GM18520 (cell line): ENCODE measurements at regions not wholly inside any gene's neighbourhood (a gene's known extent, or its start where the extent isn't known, plus 50 kb on each side); places are given as distances from the start of the nearest gene placed in this dataset.
"Not testable (repeated sequence)": the region's sequence is repeated elsewhere in the genome, so short reads cannot be mapped to it uniquely, and the experiment has no call there.

Source experiments
- ATAC-seq: cut with Tn5 transposase; IDR thresholded peaks from one replicate; pipeline ENCODE4 v1.9.1; 2021; ENCODE audit not compliant: unreplicated experiment

DNA sequence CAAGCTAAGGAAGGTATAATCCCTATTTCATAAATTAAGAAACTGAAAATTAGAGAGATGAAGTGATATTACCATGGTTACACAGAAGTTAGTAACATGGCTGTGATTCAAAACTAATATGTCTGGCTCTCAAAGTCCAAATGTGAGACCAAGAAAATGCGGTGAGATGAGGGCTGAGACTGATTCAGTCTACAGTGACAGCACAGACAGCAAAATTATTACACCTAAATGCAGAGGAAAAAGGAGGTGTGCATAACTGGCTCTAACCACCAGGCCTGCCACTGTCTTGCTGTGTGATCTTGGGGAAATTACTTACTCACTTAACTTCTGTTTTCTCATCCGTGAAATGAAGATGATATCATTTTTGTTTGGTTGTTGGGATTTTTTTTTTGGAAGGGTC lies 270.0 kb upstream of the SOX9 start:
- ATAC-seq, result peak; percentile 33

DNA sequence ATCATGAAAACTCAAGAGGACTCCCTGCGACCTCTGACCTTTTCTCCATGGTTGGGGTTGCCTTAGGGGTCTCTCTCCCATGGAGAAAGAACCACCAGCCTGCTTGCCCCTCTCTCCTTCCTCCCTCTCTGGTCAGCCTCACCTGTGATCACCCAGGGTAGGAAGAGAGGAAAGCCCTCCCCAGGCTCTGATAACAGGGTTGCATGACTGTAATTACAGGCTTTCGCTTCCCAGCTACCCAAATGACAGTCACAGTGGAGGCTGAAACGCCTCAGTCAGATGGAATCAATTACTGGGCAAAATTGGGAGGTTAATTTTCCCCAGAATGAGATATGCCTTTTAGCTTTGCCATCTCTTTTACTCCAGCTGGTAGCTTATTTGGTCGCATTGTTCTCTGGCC lies 265.8 kb upstream of the SOX9 start:
- ATAC-seq, result no peak

DNA sequence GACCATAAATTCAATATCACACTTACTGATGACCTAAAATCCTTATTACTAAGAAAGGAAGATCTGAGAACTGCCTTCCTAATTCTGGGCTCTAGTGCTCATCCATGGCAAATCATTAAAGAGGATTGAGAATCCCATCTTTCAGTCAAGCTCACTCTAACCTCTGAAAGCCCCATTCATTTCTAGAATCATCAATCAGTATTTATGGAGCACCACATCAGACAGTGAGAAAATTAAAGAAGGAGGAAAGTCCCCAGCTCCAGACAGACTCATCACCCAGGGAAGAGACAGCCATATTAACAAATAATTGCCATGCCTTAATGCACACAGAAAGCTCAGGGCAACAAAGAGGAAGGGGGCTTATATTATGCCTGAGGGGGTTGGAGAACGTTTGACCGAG lies 256.1 kb upstream of the SOX9 start:
- ATAC-seq, result no peak

DNA sequence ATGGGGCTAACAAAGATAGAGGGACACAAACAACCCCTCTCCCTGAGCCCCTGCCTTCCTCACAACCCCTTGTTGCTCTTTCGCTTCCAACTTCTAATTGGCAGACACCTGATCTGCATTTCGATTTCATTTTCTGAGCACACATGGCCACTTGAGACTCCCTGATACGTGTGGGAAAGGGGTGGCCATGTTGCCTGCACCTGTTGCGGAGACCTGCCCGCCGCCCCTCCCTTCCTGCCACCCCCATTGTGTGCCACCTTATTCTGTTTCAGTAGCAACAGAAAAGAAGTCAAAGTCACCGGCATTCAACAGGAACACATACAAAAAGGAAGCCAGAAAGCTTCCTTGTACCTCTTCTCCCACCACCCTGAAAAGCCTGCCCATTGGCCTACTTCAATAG lies 254.7 kb upstream of the SOX9 start:
- no peak for ATAC-seq

DNA sequence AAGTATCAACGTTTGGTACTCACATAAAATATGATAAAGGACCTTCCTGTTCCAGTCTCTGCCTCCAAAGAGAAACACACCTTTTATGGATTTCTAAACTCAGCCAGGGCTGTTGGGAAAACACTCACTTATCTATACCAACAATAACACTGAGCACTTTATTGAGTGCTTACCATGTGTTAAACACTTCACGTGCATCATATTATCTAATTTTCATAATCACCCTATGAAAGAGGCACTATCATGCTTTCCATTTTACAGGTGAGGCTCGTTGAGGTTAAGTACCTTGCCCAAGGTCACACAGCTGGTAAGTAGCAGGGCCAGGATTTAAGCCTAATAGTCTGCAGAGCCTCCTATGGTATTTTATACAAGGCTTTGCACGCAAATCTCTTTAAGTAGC lies 251.5 kb upstream of the SOX9 start:
- no peak for ATAC-seq

DNA sequence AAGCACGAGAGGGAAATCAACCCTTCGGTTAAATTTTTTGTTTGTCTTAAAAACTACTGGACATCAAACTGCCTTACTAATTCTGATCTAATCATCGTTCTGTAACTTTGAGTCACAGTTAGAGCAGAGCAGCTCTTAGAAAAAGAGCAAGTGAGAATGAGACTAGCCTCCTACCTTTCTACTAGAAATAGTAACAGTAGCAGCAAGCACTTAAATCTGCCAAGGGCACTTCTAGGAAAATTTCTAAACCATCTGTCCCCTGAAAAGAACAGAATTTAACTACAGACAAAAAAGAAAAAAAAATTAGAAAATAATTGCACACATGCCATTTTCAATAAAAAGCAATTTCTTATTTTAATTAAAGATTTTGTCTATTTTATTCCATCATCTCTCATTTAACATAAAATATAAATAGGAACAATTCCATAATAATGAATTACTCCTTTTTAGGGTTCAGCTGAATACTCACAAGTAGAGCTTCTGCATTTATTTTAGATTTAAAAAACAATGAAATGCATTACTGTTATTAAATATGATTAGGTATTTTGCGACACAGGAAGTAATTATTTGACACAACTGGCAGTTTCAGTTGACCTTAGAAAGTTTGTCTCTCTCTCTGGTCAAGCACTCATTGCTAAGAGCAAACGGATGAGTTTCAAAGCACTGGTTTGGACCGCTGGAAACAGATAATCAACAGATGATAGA lies 250.8 kb upstream of the SOX9 start:
- no peak for ATAC-seq

DNA sequence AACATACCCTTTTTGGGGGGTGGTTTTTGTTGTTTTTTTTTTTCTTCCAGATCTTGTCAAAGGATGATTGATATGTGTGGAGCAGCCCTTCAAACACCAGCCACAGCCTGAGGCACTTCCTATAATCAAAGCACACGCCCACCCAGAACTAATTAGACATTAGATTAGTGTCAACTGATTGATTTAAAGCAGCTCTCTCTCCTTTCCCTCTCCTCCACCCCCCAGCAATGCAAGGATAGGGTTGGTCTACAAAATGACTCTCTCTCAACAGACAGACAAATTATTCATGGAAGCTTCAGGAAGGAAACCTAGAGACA lies 250.3 kb upstream of the SOX9 start:
- no peak for ATAC-seq

DNA sequence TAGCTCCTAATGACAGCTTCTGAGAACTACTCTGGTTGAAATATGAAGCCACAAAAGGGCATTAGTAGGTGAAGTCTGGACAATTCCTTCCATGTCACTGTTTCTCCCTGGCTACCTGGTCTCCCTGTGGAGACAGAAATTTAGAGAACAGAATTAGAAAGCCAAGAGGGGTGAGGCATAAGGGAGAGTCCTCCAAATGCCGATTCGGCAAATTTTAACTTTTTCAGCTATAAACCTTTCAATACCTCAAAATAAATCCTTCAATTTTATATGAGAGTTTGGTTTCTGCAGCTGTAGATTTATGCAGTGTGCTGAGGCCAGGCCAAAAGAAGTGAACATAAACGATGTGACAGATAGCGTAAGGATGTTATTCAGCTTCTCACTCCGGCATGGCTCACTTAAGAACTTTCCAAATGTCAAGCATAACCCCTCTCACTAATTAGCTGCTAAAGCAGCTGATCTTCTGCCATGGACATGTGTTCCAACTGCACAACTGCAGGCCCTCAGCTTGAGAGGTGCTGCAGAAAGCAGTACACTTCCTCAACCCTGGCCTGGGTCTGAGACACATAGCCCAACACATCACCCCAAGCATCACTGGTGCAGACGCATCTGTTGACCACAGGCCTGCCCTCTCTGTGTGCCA lies 247.9 kb upstream of the SOX9 start:
- no peak for ATAC-seq

DNA sequence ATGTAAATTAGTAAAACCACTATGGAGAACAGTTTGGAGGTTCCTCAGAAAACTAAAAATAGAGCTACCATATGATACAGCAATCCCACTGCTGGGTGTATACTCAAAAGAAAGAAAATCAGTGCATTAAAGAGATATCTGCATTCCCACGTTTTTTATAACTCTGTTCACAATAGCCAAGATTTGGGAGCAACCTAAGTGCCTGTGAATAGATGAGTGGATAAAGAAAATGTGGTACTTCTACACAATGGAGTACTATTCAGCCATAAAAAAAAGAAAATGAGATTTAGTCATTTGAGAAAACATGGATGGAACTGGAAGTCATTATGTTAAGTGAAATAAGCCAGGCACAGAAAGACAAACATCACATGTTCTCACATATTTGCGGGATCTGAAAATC lies 246.0 kb upstream of the SOX9 start:
- not testable (repeated sequence) for ATAC-seq

DNA sequence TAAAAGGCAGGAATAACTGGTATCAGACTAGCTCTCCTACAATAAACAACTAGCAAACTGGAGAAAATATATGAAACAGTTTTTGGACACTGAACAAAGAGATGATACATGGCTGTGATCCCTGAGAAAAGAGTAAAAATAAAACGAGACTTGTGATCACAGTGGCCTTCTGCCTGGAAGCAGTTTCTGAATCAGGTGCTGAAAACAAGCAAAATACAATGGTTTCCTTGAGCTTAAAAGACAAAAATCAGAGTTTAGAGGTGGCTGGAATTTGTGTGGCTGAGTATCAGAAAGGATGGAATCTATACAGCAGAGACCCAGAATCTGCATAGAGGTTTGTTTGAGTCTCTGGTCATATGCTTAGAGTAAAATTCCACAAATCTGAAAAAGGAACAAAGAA lies 242.5 kb upstream of the SOX9 start:
- no peak for ATAC-seq

DNA sequence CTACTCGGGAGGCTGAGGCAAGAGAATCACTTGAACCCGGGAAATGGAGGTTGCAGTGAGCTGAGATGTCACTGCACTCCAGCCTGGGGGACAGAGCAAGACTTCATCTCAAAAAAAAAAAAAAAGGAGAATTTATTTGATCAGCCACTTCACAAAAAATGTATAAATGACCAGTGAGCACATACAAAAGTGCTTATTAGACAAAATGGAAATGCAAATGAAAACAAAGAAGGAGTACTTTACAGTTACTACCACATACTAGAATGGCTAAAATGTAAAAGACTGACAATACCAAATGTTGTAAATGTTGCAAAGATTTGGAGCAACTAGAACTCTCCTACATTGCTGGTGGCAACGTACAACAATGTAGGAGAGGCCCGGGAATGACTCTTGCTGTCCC lies 241.8 kb upstream of the SOX9 start:
- ATAC-seq, result no peak

DNA sequence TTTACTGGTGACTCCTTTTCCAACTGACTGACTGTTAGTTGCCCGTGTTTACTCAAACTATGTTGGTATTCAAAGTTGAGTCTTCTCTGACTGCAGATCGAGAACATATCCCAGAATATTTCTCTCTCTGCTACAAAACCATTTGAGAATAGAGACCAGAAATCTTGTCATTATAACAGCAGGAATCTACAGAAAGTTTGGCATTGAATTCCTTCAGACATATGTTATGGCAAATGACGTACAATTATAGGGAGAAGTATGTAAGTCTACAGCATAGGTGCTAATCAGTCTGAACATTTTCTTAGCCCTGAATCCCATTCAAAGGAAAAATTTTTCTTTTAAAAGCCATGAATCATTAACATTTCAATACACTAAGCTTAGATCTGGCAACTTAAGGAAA lies 239.8 kb upstream of the SOX9 start:
- no peak for ATAC-seq

DNA sequence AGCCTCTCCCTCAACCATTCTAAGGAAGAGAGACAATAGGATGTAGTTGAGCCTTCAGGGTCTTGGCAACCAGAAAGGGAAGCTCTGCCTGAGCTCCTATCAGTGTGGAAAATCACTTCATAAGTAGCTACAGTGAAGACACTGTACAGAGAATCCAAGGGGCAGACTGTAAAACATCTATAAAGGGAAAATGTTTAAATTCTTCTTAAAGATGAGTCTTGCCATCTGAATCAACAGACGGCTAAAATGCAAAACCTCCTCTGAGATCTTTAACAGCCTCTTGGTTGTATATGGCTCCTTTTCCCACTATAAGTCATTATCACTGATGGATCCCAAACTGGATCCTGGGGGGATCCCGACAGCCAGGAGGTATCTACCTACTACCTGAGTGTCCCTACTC lies 239.2 kb upstream of the SOX9 start:
- ATAC-seq, result no peak

DNA sequence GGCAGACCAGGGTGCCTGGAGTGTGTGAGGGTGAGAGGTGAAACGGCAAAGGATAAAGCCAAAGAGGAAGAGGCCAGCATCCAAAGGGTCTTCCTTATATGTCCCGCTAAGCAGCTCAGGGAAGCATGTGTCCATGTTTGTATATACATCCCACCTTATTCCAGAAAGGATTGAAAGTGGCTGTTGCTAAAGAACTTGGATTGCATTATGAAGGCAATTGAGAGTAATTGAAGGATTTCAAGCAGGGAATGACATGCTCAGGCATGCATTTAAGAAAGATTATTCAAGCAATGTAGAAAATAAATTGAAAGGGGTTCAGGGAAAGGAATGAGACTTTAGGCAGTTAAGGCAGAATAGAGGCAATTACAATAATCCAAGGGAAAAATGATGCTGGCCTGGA lies 237.6 kb upstream of the SOX9 start:
- no peak for ATAC-seq

DNA sequence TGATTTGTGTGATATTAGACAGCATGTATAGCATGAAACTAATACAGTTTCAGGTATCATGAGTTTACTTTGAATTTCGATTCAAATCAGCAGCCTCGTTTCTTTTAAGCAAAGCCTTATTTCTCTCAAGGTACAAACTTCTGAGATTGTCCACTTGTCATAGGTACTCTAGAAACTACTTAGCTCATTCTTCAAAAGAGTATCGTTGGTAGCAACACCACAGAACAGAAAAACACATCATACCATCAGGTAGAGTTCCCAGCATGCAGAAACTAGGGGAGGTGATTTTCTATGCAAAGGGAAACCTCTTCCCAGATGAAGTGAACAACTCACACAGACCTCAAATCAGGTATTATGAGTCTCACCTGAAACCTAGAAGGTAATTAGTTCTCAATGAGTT lies 237.0 kb upstream of the SOX9 start:
- no peak for ATAC-seq

DNA sequence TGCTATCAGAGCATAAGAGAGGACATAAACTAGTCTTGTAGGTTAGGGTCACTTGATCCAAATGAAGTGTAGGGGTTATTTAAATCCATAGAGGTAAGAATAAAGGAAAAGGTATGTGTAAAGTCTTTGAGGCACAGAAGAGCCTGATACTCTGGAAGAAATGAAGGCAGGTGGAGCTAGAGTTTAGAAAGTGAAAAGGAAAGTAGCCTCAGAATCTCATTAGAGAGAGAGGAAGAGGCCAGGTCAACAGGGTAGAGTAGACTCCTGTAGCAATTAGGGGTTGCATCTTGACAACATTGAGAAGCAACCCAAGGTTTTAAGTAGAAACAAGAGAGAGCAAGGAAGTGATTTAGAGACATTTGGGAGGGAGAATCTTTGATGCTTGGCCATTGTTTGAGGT lies 235.2 kb upstream of the SOX9 start:
- ATAC-seq, result no peak

DNA sequence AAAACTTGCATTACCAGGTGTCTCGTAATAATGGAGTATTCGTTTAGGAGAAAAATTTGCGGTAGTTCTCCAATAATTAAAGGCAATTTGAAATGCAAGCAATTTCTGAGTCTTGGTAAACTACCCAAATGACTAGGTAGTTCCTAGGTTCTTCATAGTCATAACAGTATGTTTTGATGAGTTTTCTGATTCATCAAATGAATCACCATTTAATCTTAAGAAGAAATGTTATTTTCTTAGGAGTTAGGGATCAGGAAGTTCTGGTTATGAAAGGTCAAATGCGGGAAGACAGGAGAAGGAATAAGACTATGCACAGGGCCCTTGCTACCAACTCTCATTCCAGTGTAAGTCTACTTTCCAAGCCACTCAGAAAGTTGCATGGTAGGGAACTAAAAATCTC lies 221.5 kb upstream of the SOX9 start:
- ATAC-seq, result no peak

DNA sequence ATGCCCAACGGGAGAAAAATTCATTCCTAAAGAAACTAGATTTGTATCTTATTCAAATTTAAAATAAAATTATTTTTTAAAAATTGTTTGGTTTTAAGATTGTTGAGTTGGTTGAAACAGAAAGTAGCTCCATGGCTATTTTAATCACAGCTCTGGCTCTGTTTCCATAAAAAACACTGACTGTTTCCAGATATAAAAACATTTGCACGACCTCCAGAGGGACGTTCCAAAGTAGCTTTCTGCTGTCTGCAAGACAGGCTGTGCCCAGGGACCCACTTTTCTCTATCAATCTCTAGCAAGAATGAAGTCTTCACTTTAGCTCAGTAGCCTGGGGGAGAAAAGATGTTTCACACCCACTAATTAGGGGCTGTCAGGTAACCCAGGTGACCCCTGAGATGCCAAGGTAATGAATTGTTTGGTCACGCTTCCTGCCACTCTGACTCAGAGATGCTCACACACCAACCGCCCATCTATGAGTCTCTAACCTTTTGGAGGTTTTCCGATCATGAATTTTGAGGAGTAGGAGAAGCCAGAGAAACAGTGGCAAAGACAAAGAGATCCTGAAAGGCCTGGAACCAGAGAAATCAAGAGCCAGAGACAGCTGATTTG lies 220.1 kb upstream of the SOX9 start:
- ATAC-seq, result no peak

DNA sequence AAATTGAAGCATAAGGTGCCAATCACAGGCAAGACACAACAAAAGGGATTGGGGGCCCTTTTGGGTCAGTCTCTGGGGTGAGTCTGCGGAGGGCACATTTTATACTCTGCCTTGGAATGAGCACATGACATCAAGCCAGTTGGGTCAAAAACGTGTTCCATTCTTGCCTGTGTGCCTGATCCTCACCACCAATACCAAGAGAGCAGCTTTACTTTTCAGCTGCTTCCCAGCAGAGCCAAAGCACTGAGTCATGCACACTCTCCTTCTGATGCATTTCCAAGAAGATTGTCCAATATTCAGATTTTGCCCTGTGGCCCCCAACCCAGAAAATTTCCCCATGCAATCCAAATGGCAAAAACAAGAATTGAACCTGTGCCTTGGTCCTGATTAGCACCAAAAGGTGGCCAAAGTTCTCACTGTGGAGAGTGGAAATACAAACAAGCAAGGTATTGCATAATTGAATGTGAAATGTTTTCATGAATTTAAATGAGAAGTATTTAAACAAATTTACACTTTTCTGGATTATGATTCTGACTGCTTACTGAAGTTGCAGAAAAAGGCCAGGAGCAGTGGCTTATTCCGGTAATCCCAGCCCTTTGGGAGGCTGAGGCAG lies 217.8 kb upstream of the SOX9 start:
- no peak for ATAC-seq

DNA sequence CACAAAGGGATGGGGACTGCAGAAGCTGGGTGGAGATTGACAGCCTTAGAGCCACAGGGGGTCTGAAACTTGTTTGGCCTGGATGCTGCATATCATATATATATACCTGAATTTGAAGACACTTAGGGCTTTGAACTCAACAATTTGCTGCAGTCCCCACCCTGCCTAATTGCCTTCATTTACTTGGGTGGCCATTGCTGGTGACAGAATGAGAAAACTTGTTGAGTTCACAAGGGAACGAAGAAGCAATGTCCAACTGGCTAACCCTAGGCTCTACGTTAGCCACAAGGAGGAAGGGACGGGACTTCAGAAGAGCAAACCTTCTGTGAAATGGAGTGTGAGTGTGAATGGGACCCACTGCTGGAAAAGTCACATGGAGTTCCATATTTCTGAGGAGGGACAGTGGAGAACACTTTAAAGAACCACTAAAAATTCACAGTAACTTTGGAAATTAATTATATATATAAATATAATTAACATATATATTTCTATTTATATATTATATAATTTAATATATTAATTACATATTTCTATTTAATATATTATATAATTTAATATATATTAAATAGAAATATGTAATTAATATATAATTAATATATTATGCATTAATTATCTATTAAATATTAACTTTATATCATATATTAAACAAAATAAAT lies 215.3 kb upstream of the SOX9 start:
- no peak for ATAC-seq

DNA sequence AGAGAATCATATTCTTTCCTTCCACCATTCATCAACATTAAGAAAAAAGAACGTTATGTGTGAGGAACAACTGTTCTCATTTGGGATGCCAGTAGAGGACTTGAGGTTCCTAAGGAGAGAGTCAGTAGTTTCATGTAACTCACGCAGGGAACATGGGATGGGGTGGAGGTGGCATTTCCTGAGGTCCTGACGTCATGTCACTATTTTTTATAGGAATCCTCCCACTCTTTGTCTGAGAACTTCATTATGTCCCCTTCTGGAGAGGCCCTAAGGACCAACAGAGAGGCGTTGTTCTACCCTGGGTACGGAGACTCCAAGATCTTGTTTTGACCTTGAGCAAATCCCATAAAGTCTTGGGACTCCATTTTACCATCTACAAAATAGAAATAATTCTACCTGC lies 211.7 kb upstream of the SOX9 start:
- ATAC-seq, result no peak

DNA sequence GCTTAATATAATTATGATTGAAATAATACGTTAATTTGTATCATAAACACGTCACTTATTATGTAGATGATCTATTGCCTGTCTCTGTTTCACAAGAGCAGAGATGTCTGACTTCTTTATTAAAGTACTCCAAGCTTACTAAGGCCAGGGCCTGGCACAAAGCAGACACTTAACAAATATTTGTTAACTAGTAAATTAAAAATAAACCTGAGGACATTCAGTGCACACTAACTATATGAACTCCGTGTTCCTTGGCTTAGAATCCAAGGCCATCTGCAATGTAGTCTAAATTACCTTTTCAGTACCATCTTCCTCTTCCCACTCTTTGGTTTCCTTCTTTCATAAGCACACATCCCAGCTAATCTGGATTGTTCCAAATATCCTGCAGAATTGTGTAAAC lies 210.8 kb upstream of the SOX9 start:
- ATAC-seq, result no peak
